Muscle of back (tissue), 3 donors: ENCODE measurements at regions not wholly inside any gene's neighbourhood (a gene's known extent, or its start where the extent isn't known, plus 50 kb on each side); places are given as distances from the start of the nearest gene placed in this dataset.

Source experiments
- DNase-seq, 3 donors: peaks; one replicate each; pipeline versions ENCODE4 v3.0.0 to v3.0.0-alpha.2; 2013

DNA sequence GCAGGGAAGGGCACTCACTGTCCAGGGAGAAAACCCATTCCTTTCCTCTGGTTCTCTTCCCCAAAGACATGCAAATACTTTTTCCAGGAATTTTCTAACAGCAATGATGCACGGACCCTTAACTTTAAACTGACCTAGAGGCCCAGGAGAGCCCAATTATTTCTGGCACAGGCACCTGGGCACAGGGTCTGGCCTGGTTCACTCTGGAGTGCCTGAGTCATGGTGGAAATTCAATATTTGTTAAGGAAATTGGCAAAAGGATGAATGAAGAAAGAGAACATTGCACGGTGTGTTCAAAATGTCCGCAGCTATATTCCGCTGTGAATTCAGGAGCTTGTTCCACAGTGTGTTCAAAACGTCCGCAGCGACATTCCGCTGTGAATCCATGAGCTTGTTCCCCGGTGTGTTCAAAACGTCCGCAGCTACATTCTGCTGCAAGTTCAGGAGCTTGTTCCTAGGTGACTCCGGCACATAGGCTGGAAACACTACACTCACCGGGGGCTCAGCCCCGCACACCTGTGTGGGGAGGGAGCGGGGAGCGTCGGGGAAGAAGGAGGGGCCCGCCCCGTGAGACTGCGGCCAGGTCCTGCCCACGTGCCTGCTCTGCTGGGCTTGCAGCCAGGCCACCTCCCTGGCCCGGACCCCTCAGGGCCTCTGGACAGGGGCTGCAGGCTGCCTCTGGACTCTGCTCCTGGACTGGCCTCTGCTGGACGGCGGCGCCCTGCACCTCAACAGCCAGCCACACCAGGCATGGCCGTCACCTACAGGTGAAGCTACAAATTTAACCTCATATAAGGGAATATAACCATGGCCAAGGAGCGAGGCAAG lies 72.0 kb upstream of the FAM20C start:
- peak in 1 of 3 donors; percentile 63 for DNase-seq

DNA sequence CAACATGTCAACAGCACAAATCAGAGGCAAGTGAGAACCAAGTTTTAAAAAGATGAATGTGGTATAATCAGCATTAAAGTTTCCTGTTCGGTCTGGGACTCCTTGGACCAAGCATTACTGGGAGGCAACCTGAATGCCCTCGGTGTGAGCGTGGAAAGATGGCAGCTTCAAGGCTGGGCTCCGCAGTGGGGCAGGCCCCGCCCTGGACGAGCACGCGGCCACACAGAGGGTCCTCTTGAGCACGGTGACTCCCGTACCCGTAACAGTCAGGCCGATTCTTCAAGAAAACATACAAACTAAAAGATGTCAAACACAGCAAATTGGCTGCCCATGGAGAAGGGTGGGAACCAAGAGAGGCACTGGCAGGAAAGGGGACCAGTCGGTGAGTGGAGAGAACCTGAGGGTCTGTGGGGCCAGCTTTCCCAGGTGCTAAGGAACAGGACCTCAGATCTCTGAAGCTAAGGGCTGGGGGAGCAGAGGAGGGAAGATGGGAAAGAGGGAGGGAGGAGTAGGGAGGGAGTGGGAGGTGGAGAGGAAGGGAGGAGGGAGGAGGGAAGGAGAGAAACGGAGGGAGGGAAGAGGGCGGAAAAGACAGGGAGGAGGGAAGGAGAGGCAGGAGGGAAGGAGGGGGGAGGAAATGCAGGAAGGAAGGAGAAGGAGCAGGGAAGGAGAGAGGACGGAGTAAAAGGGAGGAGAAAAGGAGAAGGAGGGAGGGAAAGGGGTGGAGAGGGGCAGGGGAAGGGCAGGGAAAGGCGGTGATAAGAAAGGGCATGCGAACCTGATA lies 71.2 kb upstream of the FAM20C start:
- peak in 1 of 3 donors; percentile 65 for DNase-seq

DNA sequence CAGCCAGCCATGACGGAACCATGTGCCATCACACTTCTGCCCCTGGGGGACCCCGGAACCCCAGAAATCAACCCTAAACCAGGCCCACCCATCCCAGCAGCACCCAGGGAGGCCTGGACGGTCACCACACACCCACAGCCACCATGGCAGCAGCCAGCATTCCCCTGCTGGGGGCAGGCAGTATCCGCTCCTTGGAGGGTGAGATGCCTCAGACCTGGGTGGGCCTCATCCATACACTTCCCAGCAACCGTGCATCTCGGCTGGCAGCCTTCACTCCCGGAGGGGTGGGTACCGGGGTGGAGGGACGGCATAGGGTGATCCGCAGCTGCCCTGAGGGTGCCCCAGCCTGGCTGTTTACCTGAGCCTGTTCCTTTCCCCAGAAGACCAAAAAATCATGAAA lies 69.1 kb upstream of the FAM20C start:
- no peak for DNase-seq

DNA sequence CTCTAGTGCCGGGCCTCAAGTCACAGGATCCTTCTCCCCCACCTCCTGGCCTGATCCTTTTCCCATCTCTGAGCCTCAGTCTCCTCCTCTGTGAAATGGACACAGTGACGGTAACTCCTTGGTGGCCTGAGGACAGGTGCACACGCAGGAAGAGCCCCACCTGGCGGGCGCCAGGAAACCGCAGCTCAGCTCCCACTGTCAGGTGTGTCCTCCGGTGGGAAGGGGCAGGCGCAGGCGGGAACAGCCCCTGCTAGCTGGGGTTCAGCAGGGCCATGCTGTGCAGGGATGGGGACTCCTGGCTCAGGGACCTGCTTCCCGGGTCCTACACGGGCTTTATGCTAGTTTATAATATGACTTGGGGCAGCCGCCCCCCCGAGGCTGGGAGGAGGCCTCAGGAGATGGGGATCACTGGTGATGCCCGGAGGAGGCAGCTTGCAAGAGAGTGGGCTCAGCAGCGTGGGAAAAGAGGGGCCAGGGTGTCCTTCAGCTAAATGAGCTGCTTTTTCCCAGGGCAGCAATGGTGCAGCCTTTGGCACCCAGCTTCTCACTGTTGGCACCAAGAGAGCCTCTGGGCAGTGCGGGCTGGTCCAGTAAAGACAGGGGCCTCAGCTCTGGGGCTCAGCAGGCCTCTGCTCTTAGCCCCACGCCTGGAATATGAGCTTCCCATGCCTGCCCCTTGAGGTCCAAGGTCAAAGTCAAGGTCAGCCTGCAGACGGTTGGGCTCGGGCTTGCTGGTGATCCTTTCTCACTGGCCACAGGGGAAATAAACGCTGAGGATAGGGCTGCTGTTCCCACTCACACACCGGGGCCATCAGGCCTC lies 68.0 kb upstream of the FAM20C start:
- no peak for DNase-seq

DNA sequence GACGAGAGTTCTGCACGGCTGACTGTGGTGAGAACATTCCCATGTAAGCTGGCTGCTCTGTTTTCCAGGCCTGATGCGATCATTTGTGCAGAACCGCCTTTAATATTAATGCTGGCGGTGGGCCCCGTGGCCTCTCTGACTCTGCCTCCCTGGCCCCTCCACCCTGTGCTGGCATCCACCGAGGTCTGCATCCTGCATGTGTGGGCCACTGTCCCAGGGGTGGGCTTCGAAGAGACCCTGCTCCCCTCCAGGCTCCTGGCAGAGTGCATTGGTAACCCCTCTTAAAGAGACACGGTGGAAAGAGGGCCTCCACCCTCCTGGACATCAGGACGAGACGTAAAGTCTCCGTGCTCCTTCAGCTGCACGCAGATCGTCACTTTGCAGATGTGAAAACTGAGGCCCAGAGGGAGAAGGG lies 67.3 kb upstream of the FAM20C start:
- peak in 1 of 3 donors; percentile 52 for DNase-seq

DNA sequence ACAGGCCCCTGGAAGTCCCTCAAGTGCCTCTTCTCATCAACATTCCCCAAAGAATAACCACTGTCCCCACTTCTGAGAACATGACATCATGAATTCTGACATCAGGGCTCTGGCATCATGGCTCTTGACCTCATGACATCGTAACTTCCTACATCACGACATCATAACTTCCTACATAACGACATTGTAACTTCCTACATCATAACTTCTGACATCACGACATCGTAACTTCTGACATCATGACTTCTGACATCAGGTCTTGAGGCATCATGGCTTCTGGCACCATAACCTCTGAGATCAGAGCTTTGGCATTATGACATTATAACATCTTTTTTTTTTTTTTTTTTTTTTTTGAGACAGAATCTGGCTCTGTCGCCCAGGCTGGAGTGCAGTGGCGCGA lies 66.7 kb upstream of the FAM20C start:
- DNase-seq, result peak in 1 of 3 donors; percentile 35

DNA sequence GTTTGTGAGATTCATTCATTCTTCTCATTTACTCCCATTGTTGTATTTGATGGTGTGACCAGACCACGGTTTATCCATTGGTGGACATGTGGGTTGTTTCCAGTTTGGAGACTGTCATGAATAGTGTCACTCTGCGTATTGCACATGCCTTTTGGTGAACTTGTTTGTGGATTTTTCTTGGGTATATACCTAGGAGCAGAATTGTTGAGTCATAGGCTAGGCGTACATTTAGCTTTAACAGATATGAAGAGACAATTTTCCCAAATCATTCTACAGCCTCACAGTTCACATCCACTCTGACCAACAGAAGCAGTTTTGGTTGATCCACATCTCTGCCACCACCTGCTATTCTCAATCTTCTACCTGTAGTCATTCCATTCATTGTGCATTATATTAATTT lies 66.0 kb upstream of the FAM20C start:
- no peak for DNase-seq

DNA sequence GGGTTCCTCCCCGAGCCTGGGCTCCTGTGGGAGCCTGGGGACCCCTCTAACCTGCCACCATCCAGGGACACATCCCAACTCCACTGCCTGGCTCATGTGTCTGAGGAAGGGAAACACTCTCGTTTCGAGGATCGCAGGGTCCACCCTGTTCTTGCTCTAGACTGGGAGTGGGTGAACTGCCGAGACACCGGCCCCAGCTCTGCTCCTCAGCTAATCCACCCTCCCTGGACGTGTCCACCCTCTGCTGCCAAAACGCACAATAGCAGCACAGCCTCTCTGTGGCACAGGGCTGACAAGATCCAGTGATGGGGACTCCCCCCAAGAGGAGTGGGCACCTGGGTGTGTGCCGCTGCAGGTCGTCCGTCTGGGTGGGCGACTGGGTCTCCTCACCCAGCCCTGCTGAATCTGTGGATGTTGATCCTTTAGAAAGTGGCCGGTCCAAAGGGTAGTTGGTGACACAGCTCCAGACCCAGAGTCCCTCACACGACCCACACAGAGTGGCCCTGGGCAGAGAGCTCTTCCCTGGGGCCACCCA lies 65.2 kb upstream of the FAM20C start:
- DNase-seq, result no peak

DNA sequence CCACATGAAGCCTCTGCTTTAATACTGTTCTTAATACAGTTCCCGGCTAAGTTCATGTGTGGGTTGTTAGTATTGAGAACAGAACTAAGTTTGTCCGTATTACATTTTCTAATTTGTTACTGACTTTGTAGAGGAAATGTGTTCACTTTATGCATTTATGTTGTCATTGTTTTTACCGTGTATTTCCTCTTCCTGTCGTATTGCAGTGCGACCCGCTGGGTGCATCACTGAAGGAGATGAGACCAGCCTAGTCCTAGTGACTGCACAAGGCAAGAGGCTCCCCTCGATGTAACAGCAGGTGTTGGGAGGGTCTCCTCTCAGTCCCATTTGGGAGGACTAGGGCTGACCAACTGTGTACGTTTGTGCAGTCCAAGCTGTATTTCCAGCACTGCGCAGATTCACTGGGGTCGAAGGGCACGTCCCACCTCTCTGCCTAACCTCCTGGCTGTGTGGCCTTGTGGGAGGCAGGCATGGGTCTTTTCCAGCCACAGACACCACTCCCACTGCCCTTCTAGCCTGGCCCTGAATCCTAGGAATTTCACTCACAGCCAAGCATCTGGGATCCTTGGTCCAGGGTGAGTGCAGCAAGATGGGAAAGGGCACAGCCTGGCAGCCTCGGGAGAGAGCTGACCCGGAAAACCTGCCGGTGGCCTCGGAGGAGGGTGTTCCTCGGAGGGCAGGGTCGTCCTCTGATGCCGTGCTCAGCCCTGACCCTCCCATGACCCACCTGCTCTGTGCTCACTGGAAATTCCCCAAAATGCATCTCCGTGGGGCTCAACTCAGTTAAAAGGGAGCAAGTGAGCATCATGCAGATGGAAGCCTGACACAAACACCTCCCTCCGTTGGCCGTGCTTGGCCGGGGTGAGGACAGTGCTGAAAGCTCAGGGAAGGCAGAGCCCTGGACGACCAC lies 63.9 kb upstream of the FAM20C start:
- DNase-seq, result no peak

DNA sequence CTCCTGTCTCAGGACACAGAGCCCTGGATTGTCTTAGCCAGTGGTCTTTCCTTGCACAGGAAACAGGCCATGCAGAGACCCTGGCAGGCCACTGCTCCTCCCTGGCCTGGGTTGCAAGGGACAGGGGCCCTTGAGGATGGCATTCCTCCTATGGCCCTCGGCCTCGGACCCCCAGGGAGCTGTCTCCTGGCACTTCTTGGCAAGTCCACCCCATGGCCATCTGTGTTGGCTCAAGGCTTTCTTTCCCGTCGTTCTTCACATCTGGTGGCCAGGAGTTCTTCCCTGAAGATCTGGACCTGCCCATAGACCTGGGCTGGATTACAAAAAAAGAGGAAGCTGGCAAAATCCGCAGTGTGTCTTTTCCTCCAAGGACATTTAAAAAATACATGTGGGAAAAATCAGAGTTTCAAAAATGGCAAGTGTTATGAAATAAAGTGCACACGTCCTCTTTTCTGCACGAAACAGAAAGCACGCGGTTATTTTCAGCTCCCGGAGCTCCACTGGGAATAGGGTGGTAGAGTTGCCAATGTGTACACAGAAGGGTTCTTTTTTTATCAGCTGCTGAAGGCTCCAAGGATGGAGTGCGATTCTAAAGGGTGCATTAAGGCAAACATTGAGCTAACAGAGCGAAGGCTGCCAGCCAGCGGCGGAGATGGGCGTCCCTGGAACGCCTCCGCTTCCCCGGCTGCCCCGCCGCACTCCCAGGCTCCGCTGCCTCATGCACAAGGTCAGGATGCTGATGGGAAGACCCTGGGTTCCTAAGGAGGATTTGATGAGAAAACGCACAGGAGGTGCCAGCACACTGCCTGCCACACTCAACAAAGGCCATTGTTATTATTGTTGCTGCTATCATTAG lies 62.8 kb upstream of the FAM20C start:
- peak in 1 of 3 donors; percentile 34 for DNase-seq

DNA sequence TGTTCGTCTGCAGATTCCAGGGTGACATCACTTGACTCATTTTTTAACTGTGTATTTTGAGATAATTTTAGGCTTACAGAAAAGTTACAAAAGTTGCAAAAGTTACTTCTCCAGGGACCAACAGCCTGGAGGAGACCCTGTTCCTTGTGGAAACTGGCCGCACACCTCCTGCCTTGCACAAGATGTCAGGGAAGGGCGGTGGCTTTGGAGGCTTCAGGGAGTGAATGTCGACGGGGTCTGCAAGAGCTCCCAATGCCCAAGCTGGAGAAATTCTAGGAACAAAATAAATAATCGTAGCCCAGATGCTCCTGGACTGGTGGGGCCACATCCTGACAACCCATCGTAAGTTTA lies 62.2 kb upstream of the FAM20C start:
- no peak for DNase-seq

DNA sequence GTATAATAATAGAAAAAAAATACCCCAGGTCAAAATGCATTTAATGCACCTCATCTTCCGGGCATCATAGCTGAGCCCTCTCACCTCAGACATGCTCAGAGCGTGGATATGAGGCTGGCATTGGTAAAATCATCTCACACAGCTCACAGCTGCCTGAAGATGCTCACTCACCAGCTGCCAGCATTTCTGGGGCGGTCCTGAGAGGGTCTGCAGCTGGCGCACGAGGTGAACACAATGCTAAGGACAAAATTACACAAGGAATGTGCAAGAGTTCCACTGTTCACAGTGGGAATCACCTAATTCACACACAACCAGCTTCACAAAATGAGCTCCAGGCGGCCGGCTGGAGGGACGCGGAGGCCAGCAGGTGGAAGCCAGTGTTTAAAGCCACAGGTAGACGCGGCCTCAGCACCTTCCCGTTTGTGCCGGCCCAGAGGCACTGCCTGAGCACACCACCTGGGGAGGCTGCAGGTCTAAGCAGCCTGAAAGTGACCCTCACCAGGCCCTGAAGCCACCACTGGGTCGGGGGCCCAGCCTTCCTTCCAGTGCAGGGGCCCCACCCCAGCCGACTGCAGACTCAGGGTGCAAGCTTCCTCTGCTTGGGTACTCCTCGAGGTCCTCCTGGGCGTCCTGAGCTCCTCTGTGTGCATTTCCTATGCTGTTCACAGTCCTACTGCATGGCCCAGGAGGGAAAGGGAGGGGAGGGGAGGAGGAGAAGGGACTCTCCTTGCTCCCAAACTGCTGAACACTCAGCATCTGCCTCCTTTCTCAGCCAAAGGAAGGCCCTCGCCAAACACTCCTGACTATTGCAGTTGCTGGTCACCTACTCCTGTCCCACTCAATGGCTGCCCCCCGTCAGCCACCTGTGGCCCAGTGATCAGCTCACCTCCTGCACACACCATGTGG lies 61.2 kb upstream of the FAM20C start:
- DNase-seq, result no peak

DNA sequence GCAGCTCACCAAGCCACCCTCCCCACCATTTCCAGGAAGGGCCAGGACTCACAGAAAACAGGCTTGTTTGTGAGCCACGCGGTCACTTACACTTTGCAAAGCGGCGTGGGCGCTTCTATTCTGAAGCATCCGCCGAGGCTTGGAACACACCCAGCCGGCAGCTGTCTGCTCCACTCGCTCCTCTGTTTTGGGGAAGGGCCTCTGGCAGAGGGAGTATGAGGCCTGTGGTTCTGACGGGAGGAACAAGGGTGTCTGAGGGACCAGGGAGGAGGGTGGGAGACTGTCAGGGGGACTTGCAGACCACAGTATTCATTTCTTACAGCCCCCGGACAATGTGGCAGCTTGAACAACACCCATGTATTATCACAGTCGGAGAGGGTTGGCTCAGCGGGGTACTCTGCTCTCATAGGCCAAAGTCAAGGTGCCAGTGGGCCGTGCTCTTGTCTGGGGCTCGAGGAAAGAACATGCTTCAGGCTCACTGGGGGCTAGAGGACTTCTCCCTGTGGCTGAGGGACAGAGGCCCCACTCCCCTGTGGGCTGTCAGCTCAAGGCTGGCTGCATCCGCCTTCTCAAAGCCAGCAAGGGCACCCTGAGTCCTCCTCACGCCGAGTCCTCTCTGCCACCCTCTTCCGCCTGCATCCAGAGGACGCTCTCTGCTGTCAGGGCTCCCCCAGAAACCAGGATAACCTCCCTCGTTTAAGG lies 60.4 kb upstream of the FAM20C start:
- DNase-seq, result peak in 2 of 3 donors; percentile 77 to 92

DNA sequence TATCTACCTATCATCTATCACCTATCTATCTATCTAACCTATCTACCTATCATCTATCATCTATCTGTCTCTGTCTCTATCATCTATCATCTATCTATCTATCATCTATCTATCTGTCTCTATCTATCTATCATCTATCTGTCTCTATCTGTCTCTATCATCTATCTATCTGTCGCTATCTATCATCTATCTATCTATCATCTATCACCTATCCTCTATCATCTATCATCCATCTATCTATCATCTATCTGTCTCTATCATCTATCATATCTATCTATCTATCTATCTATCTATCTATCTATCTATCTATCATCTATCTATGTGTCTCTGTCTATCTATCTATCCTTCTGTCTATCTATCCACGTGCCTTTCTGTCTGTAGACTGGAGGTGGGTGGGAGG lies 59.5 kb upstream of the FAM20C start:
- no peak for DNase-seq

DNA sequence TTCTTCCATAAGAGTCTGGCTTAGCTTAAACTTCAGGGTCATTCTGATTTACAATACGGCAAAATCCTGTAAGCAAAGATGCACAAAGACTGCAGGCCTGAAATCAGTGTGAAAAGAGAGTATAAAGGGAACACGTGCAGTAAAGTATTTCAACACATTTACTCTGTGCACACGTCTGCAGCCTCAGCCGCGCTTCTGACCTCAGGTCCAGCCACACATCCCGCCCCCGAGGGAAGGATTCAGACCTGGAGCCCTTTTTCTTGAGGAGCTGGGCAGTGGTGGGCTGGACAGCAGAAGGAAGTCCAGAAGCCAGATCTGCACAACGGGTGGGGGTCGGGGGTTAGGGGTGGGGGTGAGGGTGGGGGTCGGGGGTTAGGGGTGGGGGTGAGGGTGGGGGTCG lies 58.9 kb upstream of the FAM20C start:
- no peak for DNase-seq

DNA sequence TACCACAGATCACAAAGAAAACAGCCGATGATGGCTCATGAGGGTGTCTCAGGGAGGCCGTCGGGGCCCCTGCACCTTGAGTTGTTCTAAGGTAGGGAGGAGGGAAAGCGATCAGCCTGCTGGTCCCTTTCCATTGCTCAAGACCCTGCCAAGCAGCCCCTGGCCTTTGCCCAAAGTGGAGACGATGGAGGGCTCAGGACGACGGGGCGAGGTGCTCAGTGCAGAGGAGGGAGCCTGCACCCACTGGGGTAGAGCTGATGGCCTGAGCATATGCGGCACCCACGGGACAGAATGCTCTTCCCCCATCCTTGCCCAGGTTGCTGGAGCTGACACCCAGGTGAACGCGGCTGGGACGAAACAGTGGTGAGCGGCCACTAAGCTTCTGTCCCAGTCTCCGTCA lies 58.3 kb upstream of the FAM20C start:
- DNase-seq, result no peak

DNA sequence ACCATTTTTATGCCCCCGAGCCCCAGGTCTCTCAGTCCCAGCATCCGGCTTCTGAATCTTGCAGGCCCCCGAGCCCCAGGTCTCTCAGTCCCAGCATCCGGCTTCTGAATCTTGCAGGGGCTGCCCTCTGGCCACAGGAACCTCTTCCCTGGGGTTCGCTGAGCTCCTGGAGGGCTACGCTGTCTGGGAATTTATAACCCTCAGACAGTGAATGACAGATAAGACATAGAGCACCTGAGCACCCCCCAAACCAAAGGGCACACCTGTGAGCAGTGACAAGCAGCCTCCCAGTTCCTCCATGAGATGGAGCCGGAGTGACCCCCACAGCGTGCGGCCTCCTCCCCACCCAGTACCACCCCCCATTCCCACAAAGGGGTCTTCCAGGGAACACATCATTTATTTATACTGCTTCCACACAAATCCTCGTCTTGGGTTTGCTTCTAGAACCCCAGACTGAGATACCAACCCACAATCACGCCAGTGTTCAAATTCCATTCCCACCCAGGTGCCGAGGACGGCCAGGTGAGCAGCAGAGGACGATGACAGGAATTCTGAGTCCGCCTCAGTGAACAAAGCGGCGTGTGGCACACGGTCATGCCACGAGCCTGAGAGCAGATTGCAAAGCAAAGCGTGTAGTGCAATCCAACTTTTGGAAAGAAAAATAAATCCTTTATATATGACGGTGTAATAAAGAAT lies 57.7 kb upstream of the FAM20C start:
- no peak for DNase-seq

DNA sequence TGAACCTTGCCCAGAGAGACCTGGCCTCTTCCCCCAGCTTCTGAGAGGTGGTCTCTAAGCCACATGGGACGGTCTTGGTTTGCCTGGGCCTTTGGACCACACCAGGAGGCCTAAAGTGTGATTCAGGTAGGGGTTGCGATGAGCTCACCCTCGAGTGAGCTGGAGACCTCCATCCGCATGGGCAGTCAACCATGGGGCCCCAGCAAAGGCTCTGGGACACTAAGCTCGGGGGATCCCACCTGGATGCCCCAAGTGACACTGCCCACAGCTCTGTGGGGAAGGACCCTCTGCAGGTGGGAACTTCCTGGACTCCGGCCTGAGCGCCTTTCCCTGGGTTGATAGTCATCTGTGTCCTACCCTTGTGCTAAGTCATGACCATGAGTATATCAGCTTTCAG lies 57.1 kb upstream of the FAM20C start:
- DNase-seq, result no peak
